ENCODE measurements at regions not wholly inside any gene's neighbourhood (a gene's known extent, or its start where the extent isn't known, plus 50 kb on each side); places are given as distances from the start of the nearest gene placed in this dataset.

GRCh38 chr7:68679459-68680234 is 918.6 kb upstream of the AUTS2 start:
- TF ChIP-seq TAF1 (IDR thresholded peaks at IDR 0.05; ENCODE audit: borderline replicate concordance, insufficient read depth, low read length), result no peak

GRCh38 chr7:68680235-68680872 is 917.9 kb upstream of the AUTS2 start:
- TF ChIP-seq POLR2AphosphoS5 (IDR thresholded peaks at IDR 0.05; ENCODE audit: low read depth, low read length) (no peak), TAF1 (IDR thresholded peaks at IDR 0.05; ENCODE audit: borderline replicate concordance, insufficient read depth, low read length) (no peak), FOXP2 (optimal IDR thresholded peaks at IDR 0.05; ENCODE audit: borderline replicate concordance, extremely low read depth, extremely low read length, insufficient read depth) (no peak), REST (IDR thresholded peaks at IDR 0.05; ENCODE audit: insufficient read depth in 1 of 2, low read depth in 2 of 2, low read length in 2 of 2) (no peak), SIN3A (IDR thresholded peaks at IDR 0.05; ENCODE audit: borderline replicate concordance, insufficient read depth, low read length) (no peak)

- TF ChIP-seq SIN3A (IDR thresholded peaks at IDR 0.05; ENCODE audit: borderline replicate concordance, insufficient read depth, low read length), result no peak
- TF ChIP-seq POLR2AphosphoS5 (IDR thresholded peaks at IDR 0.05; ENCODE audit: low read depth, low read length), result no peak
Observed at GRCh38 chr7:68682910-68683309, 915.4 kb upstream of the AUTS2 start.

- TF ChIP-seq REST (IDR thresholded peaks at IDR 0.05; ENCODE audit: insufficient read depth in 1 of 2, low read depth in 2 of 2, low read length in 2 of 2), result no peak
- TF ChIP-seq FOXP2 (optimal IDR thresholded peaks at IDR 0.05; ENCODE audit: borderline replicate concordance, extremely low read depth, extremely low read length, insufficient read depth), result no peak
- TF ChIP-seq TAF1 (IDR thresholded peaks at IDR 0.05; ENCODE audit: borderline replicate concordance, insufficient read depth, low read length), result no peak
- TF ChIP-seq SIN3A (IDR thresholded peaks at IDR 0.05; ENCODE audit: borderline replicate concordance, insufficient read depth, low read length), result no peak
- TF ChIP-seq POLR2AphosphoS5 (IDR thresholded peaks at IDR 0.05; ENCODE audit: low read depth, low read length), result no peak
Observed at GRCh38 chr7:68684246-68684839, 913.9 kb upstream of the AUTS2 start.

GRCh38 chr7:68684996-68685395 is 913.3 kb upstream of the AUTS2 start:
- no peak for TF ChIP-seq TAF1 (IDR thresholded peaks at IDR 0.05; ENCODE audit: borderline replicate concordance, insufficient read depth, low read length)
- TF ChIP-seq SIN3A (IDR thresholded peaks at IDR 0.05; ENCODE audit: borderline replicate concordance, insufficient read depth, low read length), result no peak
- no peak for TF ChIP-seq POLR2AphosphoS5 (IDR thresholded peaks at IDR 0.05; ENCODE audit: low read depth, low read length)
- TF ChIP-seq REST (IDR thresholded peaks at IDR 0.05; ENCODE audit: insufficient read depth in 1 of 2, low read depth in 2 of 2, low read length in 2 of 2), result no peak
- TF ChIP-seq FOXP2 (optimal IDR thresholded peaks at IDR 0.05; ENCODE audit: borderline replicate concordance, extremely low read depth, extremely low read length, insufficient read depth), result no peak

Data from PFSK-1 (cell line).